GM21367 (cell line): ENCODE measurements at regions not wholly inside any gene's neighbourhood (a gene's known extent, or its start where the extent isn't known, plus 50 kb on each side); places are given as distances from the start of the nearest gene placed in this dataset.
"Not testable (repeated sequence)": the region's sequence is repeated elsewhere in the genome, so short reads cannot be mapped to it uniquely, and the experiment has no call there.

Source experiments
- ATAC-seq: cut with Tn5 transposase; IDR thresholded peaks from one replicate; pipeline ENCODE4 v1.9.1; 2021; ENCODE audit not compliant: unreplicated experiment

GRCh38 chr1:96130432-96130831, 591.2 kb upstream of the PTBP2 start:
- no peak for ATAC-seq

GRCh38 chr1:96144636-96145035, 576.9 kb upstream of the PTBP2 start:
- ATAC-seq = no peak

- ATAC-seq = no peak
Observed at GRCh38 chr1:96145492-96145891, 576.1 kb upstream of the PTBP2 start.

- not testable (repeated sequence) for ATAC-seq
Observed at GRCh38 chr1:96152957-96153356, 568.6 kb upstream of the PTBP2 start.

GRCh38 chr1:96157101-96157500, 564.5 kb upstream of the PTBP2 start:
- ATAC-seq = no peak

- ATAC-seq = no peak
Observed at GRCh38 chr1:96159379-96159778, 562.2 kb upstream of the PTBP2 start.

GRCh38 chr1:96164053-96164452, 557.5 kb upstream of the PTBP2 start:
- no peak for ATAC-seq

- ATAC-seq = no peak
Observed at GRCh38 chr1:96178053-96178452, 543.5 kb upstream of the PTBP2 start.

GRCh38 chr1:96183485-96183884, 538.1 kb upstream of the PTBP2 start:
- ATAC-seq = no peak

- no peak for ATAC-seq
Observed at GRCh38 chr1:96183928-96184327, 537.7 kb upstream of the PTBP2 start.

GRCh38 chr1:96185181-96185580, 536.4 kb upstream of the PTBP2 start:
- ATAC-seq = no peak

- ATAC-seq = no peak
Observed at GRCh38 chr1:96187020-96187419, 534.6 kb upstream of the PTBP2 start.

- ATAC-seq = no peak
Observed at GRCh38 chr1:96191165-96191564, 530.4 kb upstream of the PTBP2 start.

GRCh38 chr1:96206451-96206850, 515.1 kb upstream of the PTBP2 start:
- ATAC-seq = no peak

- no peak for ATAC-seq
Observed at GRCh38 chr1:96207936-96208335, 513.6 kb upstream of the PTBP2 start.

GRCh38 chr1:96208428-96208827, 513.2 kb upstream of the PTBP2 start:
- ATAC-seq = no peak

- no peak for ATAC-seq
Observed at GRCh38 chr1:96210054-96210453, 511.5 kb upstream of the PTBP2 start.

- no peak for ATAC-seq
Observed at GRCh38 chr1:96211202-96211601, 510.4 kb upstream of the PTBP2 start.

- ATAC-seq = no peak
Observed at GRCh38 chr1:96214982-96215381, 506.6 kb upstream of the PTBP2 start.

GRCh38 chr1:96220651-96221050, 500.9 kb upstream of the PTBP2 start:
- no peak for ATAC-seq

GRCh38 chr1:96222701-96223100, 498.9 kb upstream of the PTBP2 start:
- no peak for ATAC-seq

GRCh38 chr1:96224229-96224628, 497.4 kb upstream of the PTBP2 start:
- ATAC-seq = not testable (repeated sequence)

- ATAC-seq = no peak
Observed at GRCh38 chr1:96233422-96233821, 488.2 kb upstream of the PTBP2 start.

GRCh38 chr1:96234299-96234698, 487.3 kb upstream of the PTBP2 start:
- no peak for ATAC-seq
